ENCODE measurements at regions not wholly inside any gene's neighbourhood (a gene's known extent, or its start where the extent isn't known, plus 50 kb on each side); places are given as distances from the start of the nearest gene placed in this dataset.

GRCh38 chr2:167794554-167795255, 452.7 kb downstream of the STK39 start:
- H3K27me3 ChIP-seq = no peaks in the 10 kb centered on the region
- no peaks in the 10 kb centered on the region for H3K36me3 ChIP-seq
- WGBS, 4 donors = 70 to 77% (median 72%) methylated on average over 3 of the region's 3 CpGs
- H3K4me1 ChIP-seq = no peaks in the 10 kb centered on the region
- no peak for DNase-seq
- H3K27ac ChIP-seq = no peak overlapping the region
- ATAC-seq = no peak
- no peak overlapping the region for H3K4me3 ChIP-seq
- intact Hi-C loops (cut with DNase I) = no loop called here
- H3K9me3 ChIP-seq = peaks cover 0 to 6% (median 0%) of the 10 kb centered on the region in 12 donors
- TF ChIP-seq, protein P1, sequence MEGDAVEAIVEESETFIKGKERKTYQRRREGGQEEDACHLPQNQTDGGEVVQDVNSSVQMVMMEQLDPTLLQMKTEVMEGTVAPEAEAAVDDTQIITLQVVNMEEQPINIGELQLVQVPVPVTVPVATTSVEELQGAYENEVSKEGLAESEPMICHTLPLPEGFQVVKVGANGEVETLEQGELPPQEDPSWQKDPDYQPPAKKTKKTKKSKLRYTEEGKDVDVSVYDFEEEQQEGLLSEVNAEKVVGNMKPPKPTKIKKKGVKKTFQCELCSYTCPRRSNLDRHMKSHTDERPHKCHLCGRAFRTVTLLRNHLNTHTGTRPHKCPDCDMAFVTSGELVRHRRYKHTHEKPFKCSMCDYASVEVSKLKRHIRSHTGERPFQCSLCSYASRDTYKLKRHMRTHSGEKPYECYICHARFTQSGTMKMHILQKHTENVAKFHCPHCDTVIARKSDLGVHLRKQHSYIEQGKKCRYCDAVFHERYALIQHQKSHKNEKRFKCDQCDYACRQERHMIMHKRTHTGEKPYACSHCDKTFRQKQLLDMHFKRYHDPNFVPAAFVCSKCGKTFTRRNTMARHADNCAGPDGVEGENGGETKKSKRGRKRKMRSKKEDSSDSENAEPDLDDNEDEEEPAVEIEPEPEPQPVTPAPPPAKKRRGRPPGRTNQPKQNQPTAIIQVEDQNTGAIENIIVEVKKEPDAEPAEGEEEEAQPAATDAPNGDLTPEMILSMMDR (IDR thresholded peaks at IDR 0.05) = no peak
- TF ChIP-seq POLR2A (IDR thresholded peaks at IDR 0.05) = no peak

DNA sequence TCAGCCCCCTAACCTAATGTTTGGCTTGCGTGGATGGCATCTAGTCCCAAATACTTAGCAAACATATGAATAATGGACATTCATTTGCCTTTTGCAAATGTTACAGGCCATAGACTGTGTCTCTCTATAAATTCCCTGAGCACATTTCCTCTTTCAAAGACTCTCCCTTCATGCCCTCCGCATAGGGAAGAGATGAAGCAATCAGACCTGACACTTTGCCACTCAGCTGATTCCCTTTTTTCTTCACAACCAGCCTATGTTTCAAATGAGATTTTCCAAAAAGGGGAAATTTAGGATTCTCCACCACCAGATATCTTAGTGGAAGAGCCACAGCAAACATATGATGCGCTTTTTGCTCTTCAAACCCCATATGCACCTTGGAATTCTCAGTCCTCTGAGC, 453.7 kb downstream of the STK39 start:
- no peak for DNase-seq
- Histone ChIP-seq H3K4me3 (no peak overlapping the region), H3K36me3 (no peaks in the 10 kb centered on the region), H3K9me3 (peaks cover 0 to 6% (median 0%) of the 10 kb centered on the region in 12 donors), H3K27ac (no peak overlapping the region), H3K27me3 (no peaks in the 10 kb centered on the region), H3K4me1 (no peaks in the 10 kb centered on the region)
- WGBS, 4 donors = 83 to 90% (median 88%) methylated on average over 3 of the region's 3 CpGs
- TF ChIP-seq POLR2A (IDR thresholded peaks at IDR 0.05) = no peak
- TF ChIP-seq, protein P1 (IDR thresholded peaks at IDR 0.05) = no peak
- intact Hi-C loops (cut with DNase I) = no loop called here
- no peak for ATAC-seq

DNA sequence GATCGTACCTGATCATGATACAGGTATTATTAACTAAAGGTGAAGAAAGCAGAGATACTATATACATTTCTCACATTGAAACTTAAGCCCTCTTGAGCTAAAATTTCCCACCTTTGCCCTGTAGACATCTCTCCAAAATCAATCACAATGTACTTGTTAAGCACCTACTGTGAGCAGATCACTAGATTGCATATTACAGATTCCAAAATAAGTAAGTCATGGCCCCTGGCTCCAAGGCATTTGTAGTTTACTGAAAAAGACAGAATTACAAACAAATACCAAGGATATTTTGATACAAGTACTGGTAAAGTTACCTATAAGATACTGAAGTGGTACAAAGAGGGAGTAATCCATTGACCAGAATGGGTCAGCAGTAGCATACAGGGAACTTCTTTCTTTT, 455.3 kb downstream of the STK39 start:
- Histone ChIP-seq H3K27ac (no peak overlapping the region), H3K27me3 (no peaks in the 10 kb centered on the region), H3K9me3 (no peaks in the 10 kb centered on the region), H3K4me3 (no peak overlapping the region), H3K4me1 (no peaks in the 10 kb centered on the region), H3K36me3 (no peaks in the 10 kb centered on the region)
- no peak for TF ChIP-seq POLR2A (IDR thresholded peaks at IDR 0.05)
- TF ChIP-seq, protein P1 (IDR thresholded peaks at IDR 0.05) = no peak
- WGBS, 4 donors = 89 to 94% (median 93%) methylated on average over 1 of the region's 1 CpG
- DNase-seq (no peak), ATAC-seq (no peak)
- intact Hi-C loops (cut with DNase I) = no loop called here

DNA sequence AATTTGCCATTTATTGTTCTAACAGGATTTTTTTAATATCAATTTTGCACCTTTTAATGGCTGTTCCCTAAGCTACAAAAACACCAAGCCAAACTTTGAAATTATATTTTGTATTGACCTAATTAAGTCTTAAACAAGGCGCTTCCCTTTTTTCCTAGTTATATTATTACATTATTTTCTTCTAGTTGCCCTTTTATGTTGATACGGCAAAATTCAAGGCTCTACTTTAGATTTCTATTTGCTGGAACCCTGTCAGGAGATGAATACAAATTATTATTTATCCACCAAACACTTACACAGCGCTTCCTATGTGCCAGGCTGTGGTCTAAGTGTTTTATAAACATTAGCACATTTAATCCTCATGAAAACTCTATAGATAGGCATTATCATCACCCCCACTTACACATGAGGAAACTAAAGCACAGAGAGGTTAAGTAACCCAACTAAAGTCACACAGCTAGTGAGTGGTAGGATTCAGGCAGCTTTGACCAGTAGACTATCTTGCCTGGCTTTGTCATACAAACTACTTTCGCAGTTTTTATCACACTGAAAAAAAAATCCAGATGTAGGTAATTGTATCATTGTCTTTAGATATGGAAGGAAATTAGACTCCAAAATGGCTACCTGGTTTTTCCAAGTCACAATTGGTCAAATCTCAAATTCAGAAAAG, 456.5 kb downstream of the STK39 start:
- Histone ChIP-seq H3K9me3 (no peaks in the 10 kb centered on the region), H3K4me1 (no peaks in the 10 kb centered on the region), H3K4me3 (no peak overlapping the region), H3K36me3 (no peaks in the 10 kb centered on the region), H3K27ac (no peak overlapping the region), H3K27me3 (no peaks in the 10 kb centered on the region)
- intact Hi-C loops (cut with DNase I) = no loop called here
- no peak for TF ChIP-seq POLR2A (IDR thresholded peaks at IDR 0.05)
- TF ChIP-seq, protein P1 (IDR thresholded peaks at IDR 0.05) = no peak
- 92 to 96% (median 95%) methylated on average over 4 of the region's 4 CpGs for WGBS, 4 donors
- ATAC-seq (no peak), DNase-seq (no peak)
